Left colon (tissue), 2 donors: ENCODE measurements at regions not wholly inside any gene's neighbourhood (a gene's known extent, or its start where the extent isn't known, plus 50 kb on each side); places are given as distances from the start of the nearest gene placed in this dataset.

Experiments used
- ATAC-seq: fragments of 200-7000 bp; cut with Tn5 transposase; one replicate; pipeline ENCODE4 v1.9.1; 2020; ENCODE audit warnings: mild to moderate bottlenecking, moderate library complexity
- DNase-seq, 2 donors: peaks; one replicate each; pipeline ENCODE4 v3.0.0-alpha.2; 2020
- intact Hi-C, 2 donors: fragments of 100-400 bp; cut with DNase I in 1 of 2; cut with micrococcal nuclease in 1 of 2; formaldehyde crosslinking; loops; one replicate each; pipeline versions ENCODE4 v1.11.2 to v1.14.0; 2022; cut with DNase I, micrococcal nuclease
- donor health status: DM: no; HTN: no; CAD: no.
- donor health status: DM: yes; HTN: yes; CAD: no.

GRCh38 chr3:124402791-124403190, 327.5 kb upstream of the UMPS start:
- intact Hi-C loops, result no loop called here

GRCh38 chr3:124404621-124405020, 325.6 kb upstream of the UMPS start:
- no peak for ATAC-seq

More at GRCh38 chr3:124402791-124403190, 327.5 kb upstream of the UMPS start:
- DNase-seq (no peak), ATAC-seq (no peak)

GRCh38 chr3:124407260-124407659, 323.0 kb upstream of the UMPS start:
- ATAC-seq, result no peak
- no peak for DNase-seq
- intact Hi-C loops, result no loop called here

More at GRCh38 chr3:124404621-124405020, 325.6 kb upstream of the UMPS start:
- DNase-seq, result no peak
- intact Hi-C loops, result no loop called here

GRCh38 chr3:124409650-124410275, 320.5 kb upstream of the UMPS start:
- ATAC-seq, result no peak
- no peak for DNase-seq
- intact Hi-C loops, result no loop called here

GRCh38 chr3:124410471-124410870, 319.8 kb upstream of the UMPS start:
- DNase-seq, result no peak
- intact Hi-C loops, result no loop called here
- peak; percentile 62 for ATAC-seq

GRCh38 chr3:124411728-124412127, 318.5 kb upstream of the UMPS start:
- ATAC-seq (no peak), DNase-seq (no peak)
- intact Hi-C loops, result no loop called here

GRCh38 chr3:124412644-124413043, 317.6 kb upstream of the UMPS start:
- DNase-seq, result no peak
- no peak for ATAC-seq
- intact Hi-C loops, result no loop called here

GRCh38 chr3:124413393-124413792, 316.9 kb upstream of the UMPS start:
- ATAC-seq (no peak), DNase-seq (no peak)
- intact Hi-C loops, result no loop called here

- DNase-seq, result peak in 1 of 2 donors; percentile 56
- ATAC-seq, result peak; percentile 82
- intact Hi-C loops, result no loop called here
These were observed 316.2 kb upstream of the UMPS start for GRCh38 chr3:124413989-124414598.

GRCh38 chr3:124415446-124415960, 314.7 kb upstream of the UMPS start:
- intact Hi-C loops, result no loop called here
- ATAC-seq (no peak), DNase-seq (no peak)

GRCh38 chr3:124419303-124419702, 310.9 kb upstream of the UMPS start:
- intact Hi-C loops, result no loop called here
- no peak for DNase-seq
- no peak for ATAC-seq

- intact Hi-C loops, result no loop called here
- DNase-seq (no peak), ATAC-seq (no peak)
These were observed 309.9 kb upstream of the UMPS start for GRCh38 chr3:124420392-124420791.

- no peak for DNase-seq
- intact Hi-C loops, result no loop called here
- no peak for ATAC-seq
These were observed 307.4 kb upstream of the UMPS start for GRCh38 chr3:124422805-124423204.

- no peak for ATAC-seq
- intact Hi-C loops, result no loop called here
- no peak for DNase-seq
These were observed 305.9 kb upstream of the UMPS start for GRCh38 chr3:124424396-124424795.

- no peak for DNase-seq
- intact Hi-C loops, result no loop called here
- ATAC-seq, result no peak
These were observed 304.3 kb upstream of the UMPS start for GRCh38 chr3:124425972-124426371.

- ATAC-seq, result no peak
These were observed 301.7 kb upstream of the UMPS start for GRCh38 chr3:124428372-124429128.

GRCh38 chr3:124429129-124429815, 301.0 kb upstream of the UMPS start:
- intact Hi-C loops, result no loop called here
- DNase-seq (no peak), ATAC-seq (no peak)

More at GRCh38 chr3:124428372-124429128, 301.7 kb upstream of the UMPS start:
- DNase-seq, result no peak
- intact Hi-C loops, result no loop called here

GRCh38 chr3:124431331-124431994, 298.8 kb upstream of the UMPS start:
- DNase-seq (no peak), ATAC-seq (no peak)
- intact Hi-C loops, result no loop called here

- intact Hi-C loops, result no loop called here
- DNase-seq, result no peak
- no peak for ATAC-seq
These were observed 296.1 kb upstream of the UMPS start for GRCh38 chr3:124434176-124434575.
